Thyroid gland (tissue), 4 donors: ENCODE measurements at regions not wholly inside any gene's neighbourhood (a gene's known extent, or its start where the extent isn't known, plus 50 kb on each side); places are given as distances from the start of the nearest gene placed in this dataset.

ENCODE experiments used
- DNase-seq, 2 donors: peaks; one replicate each; pipeline ENCODE4 v3.0.0-alpha.2; 2019
- H3K27ac ChIP-seq, 3 donors: fragments of 200-600 bp; sonication (generic); 1 replicate in 2 of 3; 2 replicates in 1 of 3; pipeline ENCODE4 v1.5.1; 2016 to 2019; ENCODE audit warnings: mild to moderate bottlenecking in 1 of 3, moderate library complexity in 1 of 3
- H3K27me3 ChIP-seq: fragments of 200-600 bp; sonication (generic); one replicate; pipeline ENCODE4 v1.5.1; 2019
- H3K36me3 ChIP-seq, 2 donors: fragments of 200-600 bp; sonication (generic); one replicate each; pipeline ENCODE4 v1.5.1; 2016 to 2019
- H3K4me1 ChIP-seq, 2 donors: fragments of 200-600 bp; sonication (generic); one replicate each; pipeline ENCODE4 v1.5.1; 2017 to 2019
- H3K4me3 ChIP-seq, 3 donors: fragments of 200-600 bp; sonication (generic); replicated peaks in 1 of 3; 1 replicate in 2 of 3; 2 replicates in 1 of 3; pipeline ENCODE4 v1.5.1; 2016; ENCODE audit warnings: mild to moderate bottlenecking in 1 of 3
- H3K9me3 ChIP-seq: fragments of 200-600 bp; sonication (generic); one replicate; pipeline ENCODE4 v1.5.1; 2017
- POLR2A ChIP-seq, 2 donors: fragments of 450-650 bp; IDR thresholded peaks; one replicate each; pipeline ENCODE4 v1.6.1; 2017; ENCODE audit warnings: antibody characterized with exemption in 2 of 2, mild to moderate bottlenecking in 2 of 2, moderate library complexity in 1 of 2
- WGBS, 2 donors: methylation state at CpG; one replicate each; pipeline ENCODE4 v1.1.5; 2017; 5-methylcytosine and 5-hydroxymethylcytosine counted together
- intact Hi-C: fragments of 100-400 bp; cut with DNase I; formaldehyde crosslinking; loops from one replicate; pipeline ENCODE4 v1.15.1; 2023
- TF ChIP-seq, protein P1 (sequence below), 6 experiments: fragments of 200-600 bp in 3 of 6; fragments of 450-650 bp in 3 of 6; sonication (generic) in 3 of 6; IDR thresholded peaks; one replicate each; pipeline ENCODE4 v1.5.1; 2016 to 2019; ENCODE audit warnings: antibody characterized with exemption in 6 of 6, mild to moderate bottlenecking in 2 of 6, inconsistent platforms in 1 of 6, moderate library complexity in 1 of 6

DNA sequence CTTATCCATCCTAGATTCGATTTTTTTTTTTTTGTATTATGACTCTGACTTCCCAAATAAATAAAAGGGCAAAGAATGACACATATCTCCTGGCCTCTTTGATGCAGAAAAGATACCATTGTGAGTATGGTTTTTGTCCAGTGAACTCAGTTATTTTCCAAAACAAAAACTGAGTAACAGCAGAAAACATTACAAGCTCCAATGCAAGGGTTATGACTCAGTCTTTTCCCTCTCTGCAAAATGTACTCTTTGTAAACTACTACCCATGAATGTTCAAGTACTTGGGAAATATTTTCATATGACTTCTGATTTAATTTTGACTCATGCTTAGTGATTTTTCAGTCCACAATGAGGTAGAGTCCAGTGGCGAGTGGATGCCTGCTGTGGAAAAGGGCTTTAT is 355.3 kb downstream of the RNF144B start:
- 82 to 93% methylated on average over 2 of the region's 2 CpGs for WGBS, 2 donors
- intact Hi-C loops, result no loop called here
- TF ChIP-seq POLR2A (IDR thresholded peaks at IDR 0.05), result no peak
- TF ChIP-seq, protein P1, sequence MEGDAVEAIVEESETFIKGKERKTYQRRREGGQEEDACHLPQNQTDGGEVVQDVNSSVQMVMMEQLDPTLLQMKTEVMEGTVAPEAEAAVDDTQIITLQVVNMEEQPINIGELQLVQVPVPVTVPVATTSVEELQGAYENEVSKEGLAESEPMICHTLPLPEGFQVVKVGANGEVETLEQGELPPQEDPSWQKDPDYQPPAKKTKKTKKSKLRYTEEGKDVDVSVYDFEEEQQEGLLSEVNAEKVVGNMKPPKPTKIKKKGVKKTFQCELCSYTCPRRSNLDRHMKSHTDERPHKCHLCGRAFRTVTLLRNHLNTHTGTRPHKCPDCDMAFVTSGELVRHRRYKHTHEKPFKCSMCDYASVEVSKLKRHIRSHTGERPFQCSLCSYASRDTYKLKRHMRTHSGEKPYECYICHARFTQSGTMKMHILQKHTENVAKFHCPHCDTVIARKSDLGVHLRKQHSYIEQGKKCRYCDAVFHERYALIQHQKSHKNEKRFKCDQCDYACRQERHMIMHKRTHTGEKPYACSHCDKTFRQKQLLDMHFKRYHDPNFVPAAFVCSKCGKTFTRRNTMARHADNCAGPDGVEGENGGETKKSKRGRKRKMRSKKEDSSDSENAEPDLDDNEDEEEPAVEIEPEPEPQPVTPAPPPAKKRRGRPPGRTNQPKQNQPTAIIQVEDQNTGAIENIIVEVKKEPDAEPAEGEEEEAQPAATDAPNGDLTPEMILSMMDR (IDR thresholded peaks at IDR 0.05), result no peak
- Histone ChIP-seq H3K27me3 (no peaks in the 10 kb centered on the region), H3K27ac (no peak overlapping the region), H3K36me3 (no peaks in the 10 kb centered on the region), H3K4me1 (no peaks in the 10 kb centered on the region), H3K4me3 (no peak overlapping the region), H3K9me3 (no peaks in the 10 kb centered on the region)
- DNase-seq, result no peak

DNA sequence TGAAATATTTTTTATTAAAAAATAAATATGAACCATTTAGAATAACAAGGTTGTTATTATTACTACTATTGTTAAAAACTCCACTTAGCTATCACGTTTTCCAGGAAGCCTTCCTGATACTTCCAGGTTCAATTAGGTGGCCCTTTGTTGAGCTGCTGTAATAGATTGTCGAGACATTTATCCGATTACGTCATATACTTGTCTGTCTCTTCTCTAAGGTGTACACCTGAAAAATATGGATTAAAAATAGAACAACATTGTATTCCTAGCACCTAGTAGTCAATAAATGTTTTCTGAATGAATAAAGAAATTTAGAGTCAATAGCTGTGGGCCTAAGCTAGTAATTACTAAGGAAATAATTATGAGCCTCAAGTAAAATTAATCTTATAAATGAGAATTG is 359.6 kb downstream of the RNF144B start:
- H3K36me3 ChIP-seq, result no peaks in the 10 kb centered on the region
- no peak for TF ChIP-seq POLR2A (IDR thresholded peaks at IDR 0.05)
- TF ChIP-seq, protein P1 (IDR thresholded peaks at IDR 0.05), result no peak
- no peak for DNase-seq
- no peaks in the 10 kb centered on the region for H3K27me3 ChIP-seq
- intact Hi-C loops, result no loop called here
- H3K9me3 ChIP-seq, result no peaks in the 10 kb centered on the region
- WGBS, 2 donors, result 92 to 94% methylated on average over 4 of the region's 4 CpGs
- H3K4me3 ChIP-seq, result no peak overlapping the region
- H3K27ac ChIP-seq, result no peak overlapping the region
- peaks cover 4 to 5% of the 10 kb centered on the region in 2 donors for H3K4me1 ChIP-seq

DNA sequence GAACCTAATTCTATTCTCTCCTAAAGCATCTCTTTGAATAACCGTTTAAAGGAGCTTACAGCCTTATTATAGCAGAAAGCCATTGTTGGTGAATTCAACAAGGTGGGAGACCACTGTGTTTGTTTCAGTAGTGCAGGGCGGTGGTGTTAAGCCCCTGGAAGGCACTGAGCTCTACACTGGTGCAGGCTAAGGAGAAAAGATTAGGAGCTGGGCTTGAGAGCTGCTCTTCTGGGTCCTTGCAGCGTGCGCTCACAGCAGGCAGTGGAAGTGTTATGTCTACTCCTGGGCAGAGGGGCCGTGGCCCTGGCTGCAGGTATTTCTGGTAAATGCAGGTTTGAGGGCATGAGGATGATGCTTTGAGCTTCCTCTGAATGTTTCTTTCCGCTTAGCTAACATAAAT is 361.2 kb downstream of the RNF144B start:
- no peak for TF ChIP-seq POLR2A (IDR thresholded peaks at IDR 0.05)
- Histone ChIP-seq H3K27ac (no peak overlapping the region), H3K36me3 (no peaks in the 10 kb centered on the region), H3K4me1 (peaks cover 4 to 5% of the 10 kb centered on the region in 2 donors), H3K27me3 (no peaks in the 10 kb centered on the region), H3K4me3 (no peak overlapping the region), H3K9me3 (no peaks in the 10 kb centered on the region)
- intact Hi-C loops, result no loop called here
- WGBS, 2 donors, result 76 to 85% methylated on average over 6 of the region's 6 CpGs
- DNase-seq, result no peak

DNA sequence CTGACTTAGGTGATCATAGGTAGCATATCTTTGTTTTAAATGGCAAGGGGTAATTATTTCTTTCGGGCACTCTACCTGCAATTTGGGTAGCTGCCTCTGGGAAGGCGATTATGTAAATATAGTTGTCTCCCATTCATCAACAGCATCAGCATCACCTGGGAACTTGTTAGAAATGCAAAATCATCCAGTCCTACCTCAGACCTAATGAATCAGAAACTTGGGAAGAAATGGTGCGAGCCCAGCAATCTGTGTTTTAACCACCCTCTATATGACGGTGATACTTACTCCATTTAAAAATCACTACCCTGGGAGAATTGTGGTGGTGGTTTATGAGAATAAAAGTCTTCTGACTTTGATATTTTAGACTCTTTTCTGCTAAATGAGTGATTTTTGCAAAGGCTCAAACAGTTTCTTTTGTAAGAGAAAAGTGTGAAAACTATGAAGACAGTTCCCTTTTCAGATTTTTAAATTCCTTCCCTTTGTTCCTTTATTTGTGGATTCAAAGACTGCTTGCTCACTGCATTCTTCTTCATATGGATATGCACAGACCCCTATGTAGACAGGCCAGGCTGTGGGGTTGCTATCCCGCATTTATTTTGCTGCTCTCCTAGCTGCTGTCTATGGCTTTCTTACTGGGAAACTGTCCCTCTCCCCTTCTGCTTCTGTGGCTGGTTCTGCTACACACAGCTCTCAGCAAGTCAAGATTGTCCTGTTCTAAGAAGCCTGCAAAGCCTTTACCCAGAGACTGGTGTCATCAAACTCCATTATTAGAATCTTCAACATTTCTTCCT is 365.3 kb downstream of the RNF144B start:
- Histone ChIP-seq H3K27ac (no peak overlapping the region), H3K4me3 (no peak overlapping the region), H3K4me1 (peaks cover 4 to 5% of the 10 kb centered on the region in 2 donors), H3K27me3 (no peaks in the 10 kb centered on the region), H3K36me3 (no peaks in the 10 kb centered on the region), H3K9me3 (no peaks in the 10 kb centered on the region)
- TF ChIP-seq, protein P1 (IDR thresholded peaks at IDR 0.05), result no peak
- TF ChIP-seq POLR2A (IDR thresholded peaks at IDR 0.05), result no peak
- no peak for DNase-seq
- intact Hi-C loops, result loop anchor here (10.0 kb wide), 1 partner anchor 1302 kb away; no protein-coding TSS in a partner anchor
- WGBS, 2 donors, result 73 to 78% methylated on average over 5 of the region's 5 CpGs

DNA sequence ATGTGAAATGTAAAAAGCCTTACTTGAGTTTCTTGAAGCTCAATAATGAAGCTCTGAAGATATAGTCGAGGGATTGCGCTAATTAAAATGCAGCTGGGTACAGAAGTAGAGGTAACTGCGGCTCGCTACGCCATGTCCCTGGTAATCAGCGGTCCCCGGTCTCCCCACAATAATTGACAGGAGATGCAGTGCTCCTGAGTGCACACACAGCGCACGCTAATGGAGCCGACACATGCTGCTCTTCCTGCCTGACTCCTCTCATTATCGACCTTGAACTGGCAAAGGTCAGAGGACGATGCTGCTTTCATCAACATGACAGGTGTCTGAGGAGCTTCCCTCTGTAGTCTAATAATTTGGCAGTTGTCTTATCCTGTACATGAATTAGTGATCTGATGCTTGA is 365.9 kb downstream of the RNF144B start:
- no peak for TF ChIP-seq POLR2A (IDR thresholded peaks at IDR 0.05)
- TF ChIP-seq, protein P1 (IDR thresholded peaks at IDR 0.05), result no peak
- 87 to 92% methylated on average over 12 of the region's 12 CpGs for WGBS, 2 donors
- no peaks in the 10 kb centered on the region for H3K9me3 ChIP-seq
- intact Hi-C loops, result loop anchor here (10.0 kb wide), 1 partner anchor 1302 kb away; no protein-coding TSS in a partner anchor
- no peaks in the 10 kb centered on the region for H3K27me3 ChIP-seq
- peaks cover 4 to 5% of the 10 kb centered on the region in 2 donors for H3K4me1 ChIP-seq
- no peak overlapping the region for H3K4me3 ChIP-seq
- DNase-seq, result no peak
- H3K27ac ChIP-seq, result no peak overlapping the region
- no peaks in the 10 kb centered on the region for H3K36me3 ChIP-seq
